ENCODE measurements at regions not wholly inside any gene's neighbourhood (a gene's known extent, or its start where the extent isn't known, plus 50 kb on each side); places are given as distances from the start of the nearest gene placed in this dataset.

DNA sequence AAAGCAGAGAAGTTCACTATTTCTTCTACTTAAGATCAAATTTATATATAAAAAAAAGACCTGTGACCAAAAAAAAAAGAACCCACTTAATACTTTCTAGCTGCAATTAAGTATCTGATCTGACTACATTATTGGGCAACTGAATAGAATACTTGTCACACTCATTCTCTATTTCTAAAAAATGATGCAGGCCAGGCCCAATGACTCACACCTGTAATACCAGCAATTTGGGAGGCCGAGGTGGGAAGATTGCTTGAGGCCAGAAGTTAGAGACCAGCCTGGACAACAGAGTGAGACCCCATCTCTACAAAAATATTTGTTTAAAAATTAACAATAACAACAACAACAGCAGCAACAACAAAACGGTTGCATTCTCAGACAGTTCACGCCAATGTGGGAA is 108.8 kb upstream of the BMP2K start:
- Histone ChIP-seq H3K79me2 (ENCODE audit: insufficient read depth, low read length) (no peaks in the 10 kb centered on the region), H3K9ac (ENCODE audit: low read length) (no peak overlapping the region), H3K27ac (ENCODE audit: low read depth, low read length, poor library complexity, severe bottlenecking) (no peak overlapping the region), H3K4me3 (ENCODE audit: low read depth, low read length, poor library complexity, severe bottlenecking) (no peak overlapping the region), H3K4me2 (ENCODE audit: low read length) (no peak overlapping the region), H2AFZ (ENCODE audit: low read length) (no peak overlapping the region), H3K36me3 (ENCODE audit: insufficient read depth, low read length) (no peaks in the 10 kb centered on the region), H3K9me3 (ENCODE audit: low read length) (no peaks in the 10 kb centered on the region), H4K20me1 (ENCODE audit: insufficient read depth, low read length) (no peaks in the 10 kb centered on the region), H3K27me3 (ENCODE audit: insufficient read depth, low read length) (no peaks in the 10 kb centered on the region), H3K4me1 (ENCODE audit: insufficient read depth, low read length, severe bottlenecking) (no peaks in the 10 kb centered on the region), H3K9me2 (ENCODE audit: low read depth, low read length) (no peaks in the 10 kb centered on the region), H3F3A (ENCODE audit: insufficient read depth, low read length) (no peaks in the 10 kb centered on the region)
- TF ChIP-seq CTCF (IDR thresholded peaks at IDR 0.05; ENCODE audit: low read length) (no peak), EZH2 (IDR thresholded peaks at IDR 0.05; ENCODE audit: borderline replicate concordance, low read length) (no peak)

DNA sequence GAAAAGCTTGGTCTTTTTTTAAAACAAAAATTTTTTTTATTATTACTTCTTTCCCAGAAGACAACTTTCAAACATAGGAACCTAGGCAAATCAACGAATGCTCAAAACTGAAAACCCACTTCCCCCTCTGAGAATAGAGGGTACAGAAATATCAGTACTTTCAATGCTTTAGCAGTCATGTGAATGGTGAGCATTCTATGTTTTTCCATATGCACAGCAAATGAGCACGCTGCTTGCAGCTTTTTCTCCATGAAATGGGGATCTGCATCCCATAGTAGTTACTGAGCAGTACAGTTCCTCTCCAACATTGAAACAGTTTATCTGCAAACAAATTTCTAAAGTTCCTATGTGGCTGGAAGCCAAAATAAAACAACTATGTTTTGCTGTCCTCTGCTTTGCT is 108.4 kb upstream of the BMP2K start:
- no peak overlapping the region for H3K27ac ChIP-seq (ENCODE audit: low read depth, low read length, poor library complexity, severe bottlenecking)

DNA sequence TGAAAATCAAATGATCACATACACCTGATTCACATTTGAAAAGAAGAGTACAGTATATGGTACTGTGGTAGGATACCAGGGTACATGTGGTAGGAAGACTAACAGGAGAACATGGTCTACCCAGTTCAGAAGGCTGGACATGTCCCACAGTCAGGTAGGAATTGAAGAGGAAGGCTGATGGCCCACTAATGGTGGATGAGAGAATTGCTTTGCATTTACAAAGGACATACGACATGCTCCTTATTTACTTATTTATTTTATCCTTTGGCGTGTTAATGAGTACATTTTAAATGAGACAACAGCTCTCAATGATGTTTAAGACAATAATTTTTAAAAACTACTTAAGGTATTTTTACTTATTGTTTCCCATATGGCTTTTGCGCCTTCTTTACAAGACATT is 106.7 kb upstream of the BMP2K start:
- Histone ChIP-seq H3K9me3 (ENCODE audit: low read length) (no peaks in the 10 kb centered on the region), H3K27ac (ENCODE audit: low read depth, low read length, poor library complexity, severe bottlenecking) (no peak overlapping the region), H3K4me2 (ENCODE audit: low read length) (no peak overlapping the region), H3K79me2 (ENCODE audit: insufficient read depth, low read length) (no peaks in the 10 kb centered on the region), H3K4me1 (ENCODE audit: insufficient read depth, low read length, severe bottlenecking) (no peaks in the 10 kb centered on the region), H3K36me3 (ENCODE audit: insufficient read depth, low read length) (no peaks in the 10 kb centered on the region), H3K27me3 (ENCODE audit: insufficient read depth, low read length) (no peaks in the 10 kb centered on the region), H3K4me3 (ENCODE audit: low read depth, low read length, poor library complexity, severe bottlenecking) (no peak overlapping the region), H3K9me2 (ENCODE audit: low read depth, low read length) (no peaks in the 10 kb centered on the region), H3F3A (ENCODE audit: insufficient read depth, low read length) (no peaks in the 10 kb centered on the region), H2AFZ (ENCODE audit: low read length) (no peak overlapping the region), H4K20me1 (ENCODE audit: insufficient read depth, low read length) (no peaks in the 10 kb centered on the region), H3K9ac (ENCODE audit: low read length) (no peak overlapping the region)
- TF ChIP-seq CTCF (IDR thresholded peaks at IDR 0.05; ENCODE audit: low read length) = peak; percentile 35
- no peak for TF ChIP-seq EZH2 (IDR thresholded peaks at IDR 0.05; ENCODE audit: borderline replicate concordance, low read length)

More for the DNA sequence above, 108.4 kb upstream of the BMP2K start:
- no peak overlapping the region for H2AFZ ChIP-seq (ENCODE audit: low read length)
- H3K4me2 ChIP-seq (ENCODE audit: low read length) = no peak overlapping the region
- H3K4me3 ChIP-seq (ENCODE audit: low read depth, low read length, poor library complexity, severe bottlenecking) = no peak overlapping the region
- no peaks in the 10 kb centered on the region for H3K9me2 ChIP-seq (ENCODE audit: low read depth, low read length)
- H3F3A ChIP-seq (ENCODE audit: insufficient read depth, low read length) = no peaks in the 10 kb centered on the region
- H4K20me1 ChIP-seq (ENCODE audit: insufficient read depth, low read length) = no peaks in the 10 kb centered on the region
- H3K27me3 ChIP-seq (ENCODE audit: insufficient read depth, low read length) = no peaks in the 10 kb centered on the region
- no peak overlapping the region for H3K9ac ChIP-seq (ENCODE audit: low read length)
- no peaks in the 10 kb centered on the region for H3K4me1 ChIP-seq (ENCODE audit: insufficient read depth, low read length, severe bottlenecking)
- H3K36me3 ChIP-seq (ENCODE audit: insufficient read depth, low read length) = no peaks in the 10 kb centered on the region
- H3K79me2 ChIP-seq (ENCODE audit: insufficient read depth, low read length) = no peaks in the 10 kb centered on the region
- H3K9me3 ChIP-seq (ENCODE audit: low read length) = no peaks in the 10 kb centered on the region
- TF ChIP-seq CTCF (IDR thresholded peaks at IDR 0.05; ENCODE audit: low read length) (no peak), EZH2 (IDR thresholded peaks at IDR 0.05; ENCODE audit: borderline replicate concordance, low read length) (no peak)
